PC-9 (cell line): ENCODE measurements at regions not wholly inside any gene's neighbourhood (a gene's known extent, or its start where the extent isn't known, plus 50 kb on each side); places are given as distances from the start of the nearest gene placed in this dataset.

Experiments
- BruUV-seq: library from RNA; stranded (reverse); fragments of 400-500 nt; replicated peaks from 2 replicates; lab custom pipeline; 2021; lab: Mats Ljungman, UMichigan
- CTCF ChIA-PET: fragments of 300-600 bp; sonication (Branson Sonifier 250); formaldehyde crosslinking; loops from one replicate; lab custom pipeline; 2022; ENCODE audit warnings: antibody characterized with exemption; lab: Charles Lee
- POLR2A ChIA-PET: fragments of 300-600 bp; sonication (Branson Sonifier 250); formaldehyde crosslinking; loops from one replicate; lab custom pipeline; 2022; ENCODE audit warnings: antibody characterized with exemption; ENCODE audit not compliant: unreplicated experiment; lab: Charles Lee
- DNase-seq, 2 experiments: peaks; one replicate each; pipeline versions ENCODE4 v3.0.0 to v3.0.0-alpha.2; 2015 to 2022; ENCODE audit warnings: mixed read lengths in 1 of 2
- H2AFZ ChIP-seq: fragments of 200-600 bp; sonication (generic); 2 replicates; pipeline ENCODE4 v1.8.1; 2017; ENCODE audit warnings: antibody characterized with exemption
- H3F3A ChIP-seq: fragments of 200-600 bp; sonication (generic); 2 replicates; pipeline ENCODE4 v1.8.1; 2017; ENCODE audit warnings: antibody characterized with exemption, mild to moderate bottlenecking, low read depth; ENCODE audit not compliant: insufficient read depth
- H3K27ac ChIP-seq: fragments of 200-600 bp; sonication (generic); 2 replicates; pipeline ENCODE4 v1.6.1; 2016; ENCODE audit warnings: mixed run types
- H3K27me3 ChIP-seq: fragments of 200-600 bp; sonication (generic); 2 replicates; pipeline ENCODE4 v1.6.1; 2016; ENCODE audit warnings: low read depth, mixed run types; ENCODE audit not compliant: insufficient read depth
- H3K36me3 ChIP-seq: fragments of 200-600 bp; sonication (generic); 2 replicates; pipeline ENCODE4 v1.6.1; 2016; ENCODE audit warnings: low read depth, mixed run types
- H3K4me1 ChIP-seq: fragments of 200-600 bp; sonication (generic); replicated peaks from 2 replicates; pipeline ENCODE4 v1.6.1; 2016; ENCODE audit warnings: mixed run types; ENCODE audit not compliant: insufficient read depth
- H3K4me2 ChIP-seq: fragments of 200-600 bp; sonication (generic); 2 replicates; pipeline ENCODE4 v1.6.1; 2017; ENCODE audit warnings: mixed run types
- H3K4me3 ChIP-seq: fragments of 200-600 bp; sonication (generic); 2 replicates; pipeline ENCODE4 v1.6.1; 2016; ENCODE audit warnings: mixed run types
- H3K79me2 ChIP-seq: fragments of 200-600 bp; sonication (generic); 2 replicates; pipeline ENCODE4 v1.6.1; 2017; ENCODE audit warnings: low read depth, mixed run types
- H3K9me2 ChIP-seq: fragments of 200-600 bp; sonication (generic); 2 replicates; pipeline ENCODE4 v1.8.1; 2017; ENCODE audit warnings: mild to moderate bottlenecking; ENCODE audit not compliant: insufficient read depth
- H3K9me3 ChIP-seq: fragments of 200-600 bp; sonication (generic); 2 replicates; pipeline ENCODE4 v1.8.1; 2016; ENCODE audit warnings: low read depth; ENCODE audit not compliant: insufficient read depth
- H4K20me1 ChIP-seq: fragments of 200-600 bp; sonication (generic); 2 replicates; pipeline ENCODE4 v1.8.1; 2017; ENCODE audit not compliant: insufficient read depth
- CTCF ChIP-seq: fragments of 200-600 bp; sonication (generic); conservative IDR thresholded peaks from 2 replicates; pipeline ENCODE4 v1.6.1; 2017; ENCODE audit warnings: mixed run types, antibody characterized with exemption, mild to moderate bottlenecking, moderate library complexity
- EZH2 ChIP-seq: fragments of 200-600 bp; sonication (generic); IDR thresholded peaks from 2 replicates; pipeline ENCODE4 v1.8.0; 2017; ENCODE audit warnings: antibody characterized with exemption, low read depth
- intact Hi-C: fragments of 100-400 bp; cut with micrococcal nuclease; formaldehyde crosslinking; loops from one replicate; pipeline ENCODE4 v1.10.0; 2022; ENCODE audit not compliant: unreplicated experiment

- H3K4me1 ChIP-seq = no peaks in the 10 kb centered on the region
- no peak overlapping the region for H3K4me2 ChIP-seq
- intact Hi-C loops = no loop called here
- no peaks in the 10 kb centered on the region for H3K9me3 ChIP-seq
- no TSS peak for BruUV-seq
- H3K4me3 ChIP-seq = no peak overlapping the region
- H3K9me2 ChIP-seq = no peaks in the 10 kb centered on the region
- DNase-seq = no peak
- no peaks in the 10 kb centered on the region for H3K27me3 ChIP-seq
- H3K36me3 ChIP-seq = no peaks in the 10 kb centered on the region
- CTCF ChIA-PET = no interaction called here
- no peak overlapping the region for H2AFZ ChIP-seq
- no peaks in the 10 kb centered on the region for H3K79me2 ChIP-seq
- POLR2A ChIA-PET = no interaction called here
- TF ChIP-seq EZH2 = no peak
- no peak for TF ChIP-seq CTCF
- H3F3A ChIP-seq = no peaks in the 10 kb centered on the region
- H4K20me1 ChIP-seq = no peaks in the 10 kb centered on the region
- no peak overlapping the region for H3K27ac ChIP-seq
Observed at GRCh38 chr2:167732326-167732725, 515.1 kb downstream of the STK39 start.

- CTCF ChIA-PET = no interaction called here
- H3K27me3 ChIP-seq = no peaks in the 10 kb centered on the region
- no peaks in the 10 kb centered on the region for H3K79me2 ChIP-seq
- H3K27ac ChIP-seq = no peak overlapping the region
- no peak overlapping the region for H3K4me2 ChIP-seq
- H3F3A ChIP-seq = no peaks in the 10 kb centered on the region
- H3K36me3 ChIP-seq = no peaks in the 10 kb centered on the region
- no peaks in the 10 kb centered on the region for H4K20me1 ChIP-seq
- DNase-seq = no peak
- TF ChIP-seq EZH2 (no peak), CTCF (no peak)
- no peaks in the 10 kb centered on the region for H3K4me1 ChIP-seq
- BruUV-seq = no TSS peak
- H3K9me2 ChIP-seq = no peaks in the 10 kb centered on the region
- no peak overlapping the region for H2AFZ ChIP-seq
- intact Hi-C loops = no loop called here
- no peak overlapping the region for H3K4me3 ChIP-seq
- POLR2A ChIA-PET = no interaction called here
- no peaks in the 10 kb centered on the region for H3K9me3 ChIP-seq
Observed at GRCh38 chr2:167729911-167730310, 517.5 kb downstream of the STK39 start.

- Histone ChIP-seq H4K20me1 (no peaks in the 10 kb centered on the region), H2AFZ (no peak overlapping the region), H3K9me3 (no peaks in the 10 kb centered on the region), H3K27ac (no peak overlapping the region), H3K79me2 (no peaks in the 10 kb centered on the region), H3K4me1 (no peaks in the 10 kb centered on the region), H3K4me2 (no peak overlapping the region), H3K9me2 (no peaks in the 10 kb centered on the region), H3K4me3 (no peak overlapping the region), H3K27me3 (no peaks in the 10 kb centered on the region), H3K36me3 (no peaks in the 10 kb centered on the region), H3F3A (no peaks in the 10 kb centered on the region)
- BruUV-seq = no TSS peak
- TF ChIP-seq EZH2 = no peak
- no peak for TF ChIP-seq CTCF
- POLR2A ChIA-PET = no interaction called here
- intact Hi-C loops = no loop called here
- CTCF ChIA-PET = no interaction called here
- no peak for DNase-seq
Observed at GRCh38 chr2:167726788-167727187, 520.6 kb downstream of the STK39 start.
